ENCODE measurements at regions not wholly inside any gene's neighbourhood (a gene's known extent, or its start where the extent isn't known, plus 50 kb on each side); places are given as distances from the start of the nearest gene placed in this dataset.

- no peak for TF ChIP-seq TAF9B (IDR thresholded peaks at IDR 0.05; ENCODE audit: partially characterized antibody)
- no peak for TF ChIP-seq ZNF217 (CRISPR knock-in tag; IDR thresholded peaks at IDR 0.05)
- TF ChIP-seq CTCF (IDR thresholded peaks at IDR 0.05 in 2 of 3, conservative IDR thresholded peaks at IDR 0.05 in 1 of 3; ENCODE audit: insufficient read depth in 2 of 3, low read depth in 1 of 3, low read length in 3 of 3), result peak in 2 of 3 experiments; percentile 4 to 26; a peak in 1 of 6 replicates
- no peak for TF ChIP-seq ZBTB7A (IDR thresholded peaks at IDR 0.05; ENCODE audit: borderline replicate concordance, control insufficient read depth, low read depth, low read length)
Observed at GRCh38 chr20:50456452-50457324, 53.5 kb upstream of the PTPN1 start.

Data from K562 (cell line).